PFSK-1 (cell line): ENCODE measurements at regions not wholly inside any gene's neighbourhood (a gene's known extent, or its start where the extent isn't known, plus 50 kb on each side); places are given as distances from the start of the nearest gene placed in this dataset.

Source experiments
- FOXP2 ChIP-seq: optimal IDR thresholded peaks from 2 replicates; pipeline ENCODE3; 2011; ENCODE audit warnings: borderline replicate concordance, control low read depth, inconsistent platforms; ENCODE audit not compliant: insufficient read depth; ENCODE audit errors: extremely low read length, extremely low read depth
- POLR2AphosphoS5 ChIP-seq: IDR thresholded peaks from 2 replicates; pipeline ENCODE4 v1.6.1; 2012; ENCODE audit warnings: low read depth, mild to moderate bottlenecking, control low read depth, low read length, moderate library complexity
- SIN3A ChIP-seq: IDR thresholded peaks from 2 replicates; pipeline ENCODE4 v1.6.1; 2012; ENCODE audit warnings: mild to moderate bottlenecking, low read length, moderate library complexity, borderline replicate concordance; ENCODE audit not compliant: insufficient read depth
- TAF1 ChIP-seq: IDR thresholded peaks from 2 replicates; pipeline ENCODE4 v1.6.1; 2012; ENCODE audit warnings: low read length, control low read depth, borderline replicate concordance; ENCODE audit not compliant: insufficient read depth
- TF ChIP-seq, protein P1 (sequence below), 2 experiments: IDR thresholded peaks; 2 replicates each; pipeline versions ENCODE4 v1.6.1 to v1.8.0; 2011 to 2012; ENCODE audit warnings: low read depth in 2 of 2, low read length in 2 of 2, control low read depth in 1 of 2, inconsistent platforms in 1 of 2, mild to moderate bottlenecking in 1 of 2, moderate library complexity in 1 of 2; ENCODE audit not compliant: insufficient read depth in 1 of 2

DNA sequence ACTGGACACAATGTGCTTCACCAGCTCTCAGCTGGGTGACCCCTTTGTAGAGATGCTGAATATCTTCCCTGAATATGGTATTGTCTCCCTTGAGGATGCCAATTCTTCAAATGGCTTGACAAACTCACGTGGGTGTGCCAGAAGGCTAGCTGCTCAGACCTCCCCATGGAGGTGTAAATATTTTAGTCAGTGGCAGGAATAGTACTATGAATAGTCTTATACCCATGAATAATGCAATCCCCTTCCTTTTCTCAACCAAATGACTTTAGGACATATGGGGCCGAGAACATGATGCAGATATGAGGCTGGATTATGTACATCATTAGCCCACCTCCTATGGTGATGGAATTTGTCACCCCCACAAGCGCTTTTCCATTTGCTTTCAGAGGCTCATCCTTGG is 401.8 kb downstream of the ADRA2A start:
- no peak for TF ChIP-seq TAF1
- no peak for TF ChIP-seq FOXP2
- no peak for TF ChIP-seq POLR2AphosphoS5
- TF ChIP-seq SIN3A, result no peak

- no peak for TF ChIP-seq FOXP2
- TF ChIP-seq TAF1, result no peak
- no peak for TF ChIP-seq POLR2AphosphoS5
- TF ChIP-seq, protein P1, sequence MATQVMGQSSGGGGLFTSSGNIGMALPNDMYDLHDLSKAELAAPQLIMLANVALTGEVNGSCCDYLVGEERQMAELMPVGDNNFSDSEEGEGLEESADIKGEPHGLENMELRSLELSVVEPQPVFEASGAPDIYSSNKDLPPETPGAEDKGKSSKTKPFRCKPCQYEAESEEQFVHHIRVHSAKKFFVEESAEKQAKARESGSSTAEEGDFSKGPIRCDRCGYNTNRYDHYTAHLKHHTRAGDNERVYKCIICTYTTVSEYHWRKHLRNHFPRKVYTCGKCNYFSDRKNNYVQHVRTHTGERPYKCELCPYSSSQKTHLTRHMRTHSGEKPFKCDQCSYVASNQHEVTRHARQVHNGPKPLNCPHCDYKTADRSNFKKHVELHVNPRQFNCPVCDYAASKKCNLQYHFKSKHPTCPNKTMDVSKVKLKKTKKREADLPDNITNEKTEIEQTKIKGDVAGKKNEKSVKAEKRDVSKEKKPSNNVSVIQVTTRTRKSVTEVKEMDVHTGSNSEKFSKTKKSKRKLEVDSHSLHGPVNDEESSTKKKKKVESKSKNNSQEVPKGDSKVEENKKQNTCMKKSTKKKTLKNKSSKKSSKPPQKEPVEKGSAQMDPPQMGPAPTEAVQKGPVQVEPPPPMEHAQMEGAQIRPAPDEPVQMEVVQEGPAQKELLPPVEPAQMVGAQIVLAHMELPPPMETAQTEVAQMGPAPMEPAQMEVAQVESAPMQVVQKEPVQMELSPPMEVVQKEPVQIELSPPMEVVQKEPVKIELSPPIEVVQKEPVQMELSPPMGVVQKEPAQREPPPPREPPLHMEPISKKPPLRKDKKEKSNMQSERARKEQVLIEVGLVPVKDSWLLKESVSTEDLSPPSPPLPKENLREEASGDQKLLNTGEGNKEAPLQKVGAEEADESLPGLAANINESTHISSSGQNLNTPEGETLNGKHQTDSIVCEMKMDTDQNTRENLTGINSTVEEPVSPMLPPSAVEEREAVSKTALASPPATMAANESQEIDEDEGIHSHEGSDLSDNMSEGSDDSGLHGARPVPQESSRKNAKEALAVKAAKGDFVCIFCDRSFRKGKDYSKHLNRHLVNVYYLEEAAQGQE (IDR thresholded peaks at IDR 0.05; ENCODE audit: insufficient read depth in 1 of 2, low read depth in 2 of 2, low read length in 2 of 2), result no peak
- no peak for TF ChIP-seq SIN3A
These were observed 403.1 kb downstream of the ADRA2A start for GRCh38 chr10:111479966-111480365.

DNA sequence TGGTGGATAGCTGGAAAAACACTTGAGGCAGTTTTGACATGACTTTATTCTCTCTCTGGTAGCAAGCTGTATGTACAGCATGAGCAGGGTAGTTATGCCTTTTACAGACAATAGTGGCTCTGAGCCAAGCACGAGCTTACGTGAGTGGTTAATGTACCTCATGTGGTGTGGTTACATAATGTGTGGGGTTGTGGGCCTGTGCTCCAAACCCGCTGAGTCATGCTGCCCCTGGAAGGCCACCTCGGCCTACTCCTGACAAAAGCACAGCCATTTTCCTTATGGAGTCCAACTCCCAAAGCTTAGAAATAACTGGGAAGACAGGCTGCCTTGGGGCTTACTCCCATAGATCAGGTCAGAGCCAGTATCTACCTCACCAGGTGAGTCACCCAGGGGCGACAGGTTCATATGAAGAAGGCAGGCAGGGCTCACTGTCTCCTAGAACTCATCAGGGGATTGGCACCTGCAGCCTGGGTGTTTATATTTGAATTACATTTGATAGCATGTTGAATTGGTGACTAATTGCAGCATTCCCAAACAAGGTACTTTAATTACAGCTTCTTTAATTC is 404.5 kb downstream of the ADRA2A start:
- no peak for TF ChIP-seq SIN3A
- TF ChIP-seq FOXP2, result no peak
- TF ChIP-seq POLR2AphosphoS5, result no peak
- TF ChIP-seq, protein P1 (IDR thresholded peaks at IDR 0.05; ENCODE audit: insufficient read depth in 1 of 2, low read depth in 2 of 2, low read length in 2 of 2), result no peak
- no peak for TF ChIP-seq TAF1

DNA sequence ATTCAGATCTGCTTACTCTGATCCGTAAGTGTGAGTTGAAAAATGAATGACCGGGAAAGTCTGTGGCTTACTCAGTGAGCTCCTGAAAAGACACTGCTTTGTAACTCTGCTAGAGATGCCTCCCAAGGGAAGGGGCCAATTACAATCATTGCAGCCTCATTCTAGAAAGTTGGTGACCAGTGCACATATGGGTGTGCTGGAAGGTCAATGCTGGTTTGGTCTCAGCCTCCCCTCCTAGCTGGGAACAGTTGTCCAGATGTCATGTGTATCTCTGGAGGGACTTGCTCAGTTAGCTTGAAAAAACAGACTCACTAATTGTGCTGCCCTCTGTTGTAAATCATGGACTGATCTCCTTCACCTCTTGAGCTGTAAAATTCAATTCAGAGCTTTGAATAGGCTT is 405.0 kb downstream of the ADRA2A start:
- TF ChIP-seq FOXP2, result no peak
- TF ChIP-seq, protein P1 (IDR thresholded peaks at IDR 0.05; ENCODE audit: insufficient read depth in 1 of 2, low read depth in 2 of 2, low read length in 2 of 2), result no peak
- no peak for TF ChIP-seq SIN3A
- no peak for TF ChIP-seq POLR2AphosphoS5
- TF ChIP-seq TAF1, result no peak

- no peak for TF ChIP-seq SIN3A
- no peak for TF ChIP-seq POLR2AphosphoS5
- TF ChIP-seq, protein P1 (IDR thresholded peaks at IDR 0.05; ENCODE audit: insufficient read depth in 1 of 2, low read depth in 2 of 2, low read length in 2 of 2), result no peak
- no peak for TF ChIP-seq FOXP2
- TF ChIP-seq TAF1, result no peak
These were observed 405.9 kb downstream of the ADRA2A start for GRCh38 chr10:111482621-111483216.
